Astrocyte of the spinal cord (primary cell): ENCODE measurements at regions not wholly inside any gene's neighbourhood (a gene's known extent, or its start where the extent isn't known, plus 50 kb on each side); places are given as distances from the start of the nearest gene placed in this dataset.

Source experiments
- DNase-seq: peaks from one replicate; pipeline ENCODE4 v3.0.0; 2011; ENCODE audit warnings: low read depth, low spot score
- H3K4me3 ChIP-seq: 2 replicates; pipeline ENCODE4 v1.5.1; 2011; ENCODE audit warnings: low read depth, mild to moderate bottlenecking, low read length, moderate library complexity
- in situ Hi-C: cut with HindIII; loops from 2 replicates; pipeline ENCODE4 v1.10.0; 2017; ENCODE audit warnings: low sequenced_read_pairs
- TF ChIP-seq, protein P1 (sequence below): IDR thresholded peaks from 2 replicates; pipeline ENCODE4 v1.5.1; 2012; ENCODE audit warnings: low read depth, mild to moderate bottlenecking, low read length, inconsistent platforms

GRCh38 chr17:15091825-15092224, 173.3 kb downstream of the PMP22 start:
- no peak for DNase-seq
- in situ Hi-C loops: no loop called here
- TF ChIP-seq, protein P1, sequence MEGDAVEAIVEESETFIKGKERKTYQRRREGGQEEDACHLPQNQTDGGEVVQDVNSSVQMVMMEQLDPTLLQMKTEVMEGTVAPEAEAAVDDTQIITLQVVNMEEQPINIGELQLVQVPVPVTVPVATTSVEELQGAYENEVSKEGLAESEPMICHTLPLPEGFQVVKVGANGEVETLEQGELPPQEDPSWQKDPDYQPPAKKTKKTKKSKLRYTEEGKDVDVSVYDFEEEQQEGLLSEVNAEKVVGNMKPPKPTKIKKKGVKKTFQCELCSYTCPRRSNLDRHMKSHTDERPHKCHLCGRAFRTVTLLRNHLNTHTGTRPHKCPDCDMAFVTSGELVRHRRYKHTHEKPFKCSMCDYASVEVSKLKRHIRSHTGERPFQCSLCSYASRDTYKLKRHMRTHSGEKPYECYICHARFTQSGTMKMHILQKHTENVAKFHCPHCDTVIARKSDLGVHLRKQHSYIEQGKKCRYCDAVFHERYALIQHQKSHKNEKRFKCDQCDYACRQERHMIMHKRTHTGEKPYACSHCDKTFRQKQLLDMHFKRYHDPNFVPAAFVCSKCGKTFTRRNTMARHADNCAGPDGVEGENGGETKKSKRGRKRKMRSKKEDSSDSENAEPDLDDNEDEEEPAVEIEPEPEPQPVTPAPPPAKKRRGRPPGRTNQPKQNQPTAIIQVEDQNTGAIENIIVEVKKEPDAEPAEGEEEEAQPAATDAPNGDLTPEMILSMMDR: peak; percentile 22
- no peak overlapping the region for H3K4me3 ChIP-seq

- no peak for DNase-seq
- H3K4me3 ChIP-seq: no peak overlapping the region
- TF ChIP-seq, protein P1: no peak
- in situ Hi-C loops: no loop called here
These were observed 174.6 kb downstream of the PMP22 start for GRCh38 chr17:15090533-15090932.

GRCh38 chr17:15087946-15088345, 177.2 kb downstream of the PMP22 start:
- DNase-seq: no peak
- in situ Hi-C loops: no loop called here

GRCh38 chr17:15086776-15087295, 178.3 kb downstream of the PMP22 start:
- no peak overlapping the region for H3K4me3 ChIP-seq
- no peak for DNase-seq
- in situ Hi-C loops: no loop called here
- TF ChIP-seq, protein P1: no peak

More at GRCh38 chr17:15087946-15088345, 177.2 kb downstream of the PMP22 start:
- no peak overlapping the region for H3K4me3 ChIP-seq
- TF ChIP-seq, protein P1: no peak

GRCh38 chr17:15085890-15086677, 179.0 kb downstream of the PMP22 start:
- in situ Hi-C loops: no loop called here
- DNase-seq: peak; percentile 3
- TF ChIP-seq, protein P1: no peak
- H3K4me3 ChIP-seq: no peak overlapping the region

- no peak for DNase-seq
- TF ChIP-seq, protein P1: no peak
- in situ Hi-C loops: no loop called here
- no peak overlapping the region for H3K4me3 ChIP-seq
These were observed 181.9 kb downstream of the PMP22 start for GRCh38 chr17:15083225-15083624.
